ENCODE measurements at regions not wholly inside any gene's neighbourhood (a gene's known extent, or its start where the extent isn't known, plus 50 kb on each side); places are given as distances from the start of the nearest gene placed in this dataset.

- TF ChIP-seq CTCF (IDR thresholded peaks at IDR 0.05): no peak
- TF ChIP-seq EZH2 (IDR thresholded peaks at IDR 0.05; ENCODE audit: borderline replicate concordance, insufficient read depth, low read depth, low read length, poor library complexity, severe bottlenecking): no peak
Observed at GRCh38 chr10:105700218-105700617, 1059.1 kb downstream of the SORCS3 start.

Measured in B cell (primary cell).